ENCODE measurements at regions not wholly inside any gene's neighbourhood (a gene's known extent, or its start where the extent isn't known, plus 50 kb on each side); places are given as distances from the start of the nearest gene placed in this dataset.

- no peak for TF ChIP-seq CTCF (IDR thresholded peaks at IDR 0.05; ENCODE audit: unreplicated experiment)
- Mint-ChIP-seq H3K27ac (ENCODE audit: unreplicated experiment) (no peak overlapping the region), H3K9me3 (ENCODE audit: low read depth, unreplicated experiment) (peaks cover 7% of the 10 kb centered on the region), H3K36me3 (ENCODE audit: insufficient read depth, unreplicated experiment) (no peaks in the 10 kb centered on the region), H3K4me1 (ENCODE audit: low read depth, unreplicated experiment) (peaks cover 20% of the 10 kb centered on the region), H3K27me3 (ENCODE audit: unreplicated experiment) (no peaks in the 10 kb centered on the region), H3K4me3 (ENCODE audit: low read depth, unreplicated experiment) (no peak overlapping the region)
- no peak for DNase-seq
- no TSS peak for BruUV-seq (replicated peaks)
- CTCF ChIA-PET: no interaction called here
- intact Hi-C loops (cut with micrococcal nuclease; ENCODE audit: unreplicated experiment): no loop called here
These were observed 130.9 kb upstream of the FBN2 start for GRCh38 chr5:128668921-128669320.

GRCh38 chr5:128669803-128670202 is 131.8 kb upstream of the FBN2 start:
- Mint-ChIP-seq H3K4me1 (ENCODE audit: low read depth, unreplicated experiment) (peaks cover 20% of the 10 kb centered on the region), H3K4me3 (ENCODE audit: low read depth, unreplicated experiment) (no peak overlapping the region), H3K9me3 (ENCODE audit: low read depth, unreplicated experiment) (peaks cover 6% of the 10 kb centered on the region), H3K27me3 (ENCODE audit: unreplicated experiment) (no peaks in the 10 kb centered on the region), H3K36me3 (ENCODE audit: insufficient read depth, unreplicated experiment) (no peaks in the 10 kb centered on the region), H3K27ac (ENCODE audit: unreplicated experiment) (peak overlapping the region; percentile 9)
- intact Hi-C loops (cut with micrococcal nuclease; ENCODE audit: unreplicated experiment): loop anchor here (5.0 to 10.0 kb wide), 3 partner anchors 102 to 1105 kb away; no protein-coding TSS in a partner anchor
- peak; percentile 51 for DNase-seq
- BruUV-seq (replicated peaks): no TSS peak
- CTCF ChIA-PET: interaction anchor here (1.2 kb wide), 1 partner anchor 12 kb away, joined by 3 read pairs; no protein-coding TSS in a partner anchor
- TF ChIP-seq CTCF (IDR thresholded peaks at IDR 0.05; ENCODE audit: unreplicated experiment): no peak

DNA sequence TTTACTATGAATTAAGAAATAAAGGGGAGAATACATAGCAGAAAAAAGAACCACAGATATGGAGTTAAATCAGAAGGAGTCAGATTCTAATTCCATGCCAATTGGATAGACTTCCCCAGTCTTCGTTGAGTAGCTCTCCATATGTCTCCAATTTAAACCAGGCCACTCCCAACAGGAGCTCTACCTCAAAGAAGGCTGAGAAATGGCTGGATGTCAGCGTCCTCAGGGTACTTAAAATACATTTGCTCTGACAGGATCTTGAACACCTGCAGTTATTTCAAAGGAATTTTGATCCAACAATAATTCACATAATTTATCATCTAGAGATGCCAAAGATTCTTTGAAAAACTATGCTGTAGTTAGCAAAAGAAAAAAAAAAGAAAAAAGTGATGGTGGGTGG is 133.9 kb upstream of the FBN2 start:
- no peak overlapping the region for H3K27ac Mint-ChIP-seq (ENCODE audit: unreplicated experiment)
- TF ChIP-seq CTCF (IDR thresholded peaks at IDR 0.05; ENCODE audit: unreplicated experiment): no peak
- no peak for DNase-seq
- CTCF ChIA-PET: interaction anchor here (0.7 to 1.4 kb wide), 4 partner anchors 106 to 571 kb away, joined by 3 to 5 read pairs (median 4); no protein-coding TSS in a partner anchor
- no TSS peak for BruUV-seq (replicated peaks)
- H3K27me3 Mint-ChIP-seq (ENCODE audit: unreplicated experiment): no peaks in the 10 kb centered on the region
- peaks cover 20% of the 10 kb centered on the region for H3K4me1 Mint-ChIP-seq (ENCODE audit: low read depth, unreplicated experiment)
- peaks cover 7% of the 10 kb centered on the region for H3K9me3 Mint-ChIP-seq (ENCODE audit: low read depth, unreplicated experiment)
- no peaks in the 10 kb centered on the region for H3K36me3 Mint-ChIP-seq (ENCODE audit: insufficient read depth, unreplicated experiment)
- intact Hi-C loops (cut with micrococcal nuclease; ENCODE audit: unreplicated experiment): loop anchor here (5.0 to 10.0 kb wide), 3 partner anchors 100 to 1107 kb away; no protein-coding TSS in a partner anchor
- no peak overlapping the region for H3K4me3 Mint-ChIP-seq (ENCODE audit: low read depth, unreplicated experiment)

GRCh38 chr5:128673000-128673399 is 135.0 kb upstream of the FBN2 start:
- H3K27ac Mint-ChIP-seq (ENCODE audit: unreplicated experiment): no peak overlapping the region
- no peaks in the 10 kb centered on the region for H3K36me3 Mint-ChIP-seq (ENCODE audit: insufficient read depth, unreplicated experiment)
- H3K9me3 Mint-ChIP-seq (ENCODE audit: low read depth, unreplicated experiment): peaks cover 7% of the 10 kb centered on the region
- BruUV-seq (replicated peaks): no TSS peak
- CTCF ChIA-PET: interaction anchor here (0.7 to 1.4 kb wide), 4 partner anchors 9 to 839 kb away, joined by 3 to 6 read pairs (median 4); no protein-coding TSS in a partner anchor
- no peak overlapping the region for H3K4me3 Mint-ChIP-seq (ENCODE audit: low read depth, unreplicated experiment)
- intact Hi-C loops (cut with micrococcal nuclease; ENCODE audit: unreplicated experiment): loop anchor here (5.0 to 10.0 kb wide), 3 partner anchors 99 to 1108 kb away; no protein-coding TSS in a partner anchor
- no peaks in the 10 kb centered on the region for H3K27me3 Mint-ChIP-seq (ENCODE audit: unreplicated experiment)
- H3K4me1 Mint-ChIP-seq (ENCODE audit: low read depth, unreplicated experiment): peaks cover 20% of the 10 kb centered on the region
- DNase-seq: no peak
- TF ChIP-seq CTCF (IDR thresholded peaks at IDR 0.05; ENCODE audit: unreplicated experiment): no peak

Measured in Calu3 (cell line).